ENCODE measurements at regions not wholly inside any gene's neighbourhood (a gene's known extent, or its start where the extent isn't known, plus 50 kb on each side); places are given as distances from the start of the nearest gene placed in this dataset.

- DNase-seq (ENCODE audit: low spot score): no peak
These were observed 775.6 kb downstream of the NR2F1-AS1 start for GRCh38 chr5:92805446-92805845.

GRCh38 chr5:92801911-92802310, 779.1 kb downstream of the NR2F1-AS1 start:
- DNase-seq (ENCODE audit: low spot score): no peak

- DNase-seq (ENCODE audit: low spot score): no peak
These were observed 780.7 kb downstream of the NR2F1-AS1 start for GRCh38 chr5:92800365-92800764.

- peak; percentile 7 for DNase-seq (ENCODE audit: low spot score)
These were observed 785.4 kb downstream of the NR2F1-AS1 start for GRCh38 chr5:92795633-92796032.

- no peak for DNase-seq (ENCODE audit: low spot score)
These were observed 801.0 kb downstream of the NR2F1-AS1 start for GRCh38 chr5:92780057-92780456.

GRCh38 chr5:92779536-92779935, 801.5 kb downstream of the NR2F1-AS1 start:
- no peak for DNase-seq (ENCODE audit: low spot score)

- no peak for DNase-seq (ENCODE audit: low spot score)
These were observed 802.8 kb downstream of the NR2F1-AS1 start for GRCh38 chr5:92778261-92778660.

GRCh38 chr5:92777421-92777820, 803.6 kb downstream of the NR2F1-AS1 start:
- no peak for DNase-seq (ENCODE audit: low spot score)

- DNase-seq (ENCODE audit: low spot score): no peak
These were observed 805.1 kb downstream of the NR2F1-AS1 start for GRCh38 chr5:92775711-92776615.

GRCh38 chr5:92769978-92770377, 811.0 kb downstream of the NR2F1-AS1 start:
- DNase-seq (ENCODE audit: low spot score): no peak

- no peak for DNase-seq (ENCODE audit: low spot score)
These were observed 819.4 kb downstream of the NR2F1-AS1 start for GRCh38 chr5:92761585-92761984.

- DNase-seq (ENCODE audit: low spot score): no peak
These were observed 820.5 kb downstream of the NR2F1-AS1 start for GRCh38 chr5:92760550-92760949.

- DNase-seq (ENCODE audit: low spot score): no peak
These were observed 822.5 kb downstream of the NR2F1-AS1 start for GRCh38 chr5:92758552-92758951.

- DNase-seq (ENCODE audit: low spot score): peak; percentile 38
These were observed 831.1 kb downstream of the NR2F1-AS1 start for GRCh38 chr5:92749943-92750342.

GRCh38 chr5:92748072-92748676, 832.8 kb downstream of the NR2F1-AS1 start:
- no peak for DNase-seq (ENCODE audit: low spot score)

- no peak for DNase-seq (ENCODE audit: low spot score)
These were observed 839.1 kb downstream of the NR2F1-AS1 start for GRCh38 chr5:92741906-92742305.

GRCh38 chr5:92734211-92734940, 846.6 kb downstream of the NR2F1-AS1 start:
- DNase-seq (ENCODE audit: low spot score): no peak

GRCh38 chr5:92730486-92730885, 850.5 kb downstream of the NR2F1-AS1 start:
- no peak for DNase-seq (ENCODE audit: low spot score)

- DNase-seq (ENCODE audit: low spot score): no peak
These were observed 851.9 kb downstream of the NR2F1-AS1 start for GRCh38 chr5:92729088-92729487.

GRCh38 chr5:92715946-92716520, 865.0 kb downstream of the NR2F1-AS1 start:
- DNase-seq (ENCODE audit: low spot score): no peak

GRCh38 chr5:92713826-92714225, 867.2 kb downstream of the NR2F1-AS1 start:
- DNase-seq (ENCODE audit: low spot score): no peak

GRCh38 chr5:92713335-92713743, 867.7 kb downstream of the NR2F1-AS1 start:
- DNase-seq (ENCODE audit: low spot score): no peak
